NCI-H524 (cell line): ENCODE measurements at regions not wholly inside any gene's neighbourhood (a gene's known extent, or its start where the extent isn't known, plus 50 kb on each side); places are given as distances from the start of the nearest gene placed in this dataset.

Experiments
- DNase-seq, 2 experiments: peaks; one replicate each; lab custom pipeline; 2025; lab: John Stamatoyannopoulos, UW

GRCh38 chr2:177342736-177343135 lies 49.8 kb upstream of the AGPS start:
- no peak for DNase-seq
